Mesenchymal stem cell (in vitro differentiated cells and primary cell): ENCODE measurements at regions not wholly inside any gene's neighbourhood (a gene's known extent, or its start where the extent isn't known, plus 50 kb on each side); places are given as distances from the start of the nearest gene placed in this dataset.

Source experiments
- DNase-seq: peaks from one replicate; pipeline ENCODE4 v3.0.0-alpha.2; 2013
- H2AFZ ChIP-seq: one replicate; pipeline ENCODE4 v1.6.1; 2013; ENCODE audit warnings: low read depth, mild to moderate bottlenecking, control low read depth, inconsistent platforms, low read length, moderate library complexity
- H2AK5ac ChIP-seq: 2 replicates; pipeline ENCODE4 v1.6.1; 2013; ENCODE audit warnings: low read length, moderate library complexity, mild to moderate bottlenecking, inconsistent platforms; ENCODE audit not compliant: severe bottlenecking
- H2BK120ac ChIP-seq: one replicate; pipeline ENCODE4 v1.6.1; 2013; ENCODE audit warnings: low read depth, mild to moderate bottlenecking, inconsistent platforms, low read length, moderate library complexity
- H2BK12ac ChIP-seq, 2 experiments: one replicate each; pipeline ENCODE4 v1.6.1; 2013; ENCODE audit warnings: inconsistent platforms in 2 of 2, low read length in 2 of 2, mild to moderate bottlenecking in 2 of 2, moderate library complexity in 2 of 2, control low read depth in 1 of 2
- H2BK15ac ChIP-seq: one replicate; pipeline ENCODE4 v1.6.1; 2013; ENCODE audit warnings: mild to moderate bottlenecking, low read depth, inconsistent platforms; ENCODE audit not compliant: poor library complexity, severe bottlenecking
- H2BK5ac ChIP-seq: 2 replicates; pipeline ENCODE4 v1.6.1; 2013; ENCODE audit warnings: low read depth, mild to moderate bottlenecking, low read length, control low read depth, inconsistent platforms; ENCODE audit not compliant: poor library complexity, severe bottlenecking
- H3K14ac ChIP-seq, 2 experiments: one replicate each; pipeline ENCODE4 v1.6.1; 2013; ENCODE audit warnings: inconsistent platforms in 2 of 2, low read length in 2 of 2, control low read depth in 1 of 2, mild to moderate bottlenecking in 1 of 2, moderate library complexity in 1 of 2
- H3K18ac ChIP-seq, 2 experiments: one replicate each; pipeline ENCODE4 v1.6.1; 2013; ENCODE audit warnings: inconsistent platforms in 2 of 2, low read length in 2 of 2, control low read depth in 1 of 2, low read depth in 1 of 2, mild to moderate bottlenecking in 1 of 2
- H3K23ac ChIP-seq, 2 experiments: one replicate each; pipeline ENCODE4 v1.6.1; 2013; ENCODE audit warnings: inconsistent platforms in 2 of 2, low read length in 2 of 2, mild to moderate bottlenecking in 2 of 2, moderate library complexity in 2 of 2, control low read depth in 1 of 2
- H3K27ac ChIP-seq: 2 replicates; pipeline ENCODE4 v1.5.1; 2013; ENCODE audit warnings: mild to moderate bottlenecking, moderate library complexity, low read length, control low read depth, inconsistent platforms; ENCODE audit not compliant: poor library complexity, severe bottlenecking
- H3K27me3 ChIP-seq, 2 experiments: 2 replicates each; pipeline versions ENCODE4 v1.6.1 to v1.7.0; 2013; ENCODE audit warnings: low read length in 2 of 2, mild to moderate bottlenecking in 2 of 2, moderate library complexity in 2 of 2, control low read depth in 1 of 2, inconsistent platforms in 1 of 2; ENCODE audit not compliant: control insufficient read depth in 1 of 2, insufficient read depth in 1 of 2
- H3K36me3 ChIP-seq, 2 experiments: 2 replicates each; pipeline versions ENCODE4 v1.6.1 to v1.7.0; 2013; ENCODE audit warnings: low read length in 2 of 2, control low read depth in 1 of 2, inconsistent platforms in 1 of 2, low read depth in 1 of 2, mild to moderate bottlenecking in 1 of 2; ENCODE audit not compliant: insufficient read depth in 2 of 2, control insufficient read depth in 1 of 2
- H3K4ac ChIP-seq, 2 experiments: one replicate each; pipeline ENCODE4 v1.6.1; 2013; ENCODE audit warnings: inconsistent platforms in 2 of 2, low read length in 2 of 2, mild to moderate bottlenecking in 2 of 2, moderate library complexity in 2 of 2, control low read depth in 1 of 2, low read depth in 1 of 2
- H3K4me1 ChIP-seq: 2 replicates; pipeline ENCODE4 v1.6.1; 2013; ENCODE audit warnings: low read depth, low read length, control low read depth; ENCODE audit not compliant: control insufficient read depth, insufficient read depth
- H3K4me2 ChIP-seq: 2 replicates; pipeline ENCODE4 v1.6.1; 2013; ENCODE audit warnings: low read length, mild to moderate bottlenecking, inconsistent platforms; ENCODE audit not compliant: poor library complexity, severe bottlenecking
- H3K4me3 ChIP-seq, 2 experiments: 2 replicates each; pipeline versions ENCODE4 v1.5.1 to v1.7.0; 2013; ENCODE audit warnings: low read length in 2 of 2, mild to moderate bottlenecking in 2 of 2, control low read depth in 1 of 2, low read depth in 1 of 2; ENCODE audit not compliant: insufficient read depth in 1 of 2
- H3K79me1 ChIP-seq: replicated peaks from 2 replicates; pipeline ENCODE4 v1.6.1; 2013; ENCODE audit warnings: mild to moderate bottlenecking, control low read depth, low read length, inconsistent platforms; ENCODE audit not compliant: poor library complexity, severe bottlenecking
- H3K9ac ChIP-seq: 2 replicates; pipeline ENCODE4 v1.7.0; 2013; ENCODE audit warnings: mild to moderate bottlenecking, low read length, moderate library complexity
- H3K9me3 ChIP-seq: 2 replicates; pipeline ENCODE4 v1.7.0; 2013; ENCODE audit warnings: mild to moderate bottlenecking, low read length; ENCODE audit not compliant: control insufficient read depth
- H4K8ac ChIP-seq: one replicate; pipeline ENCODE4 v1.6.1; 2013; ENCODE audit warnings: inconsistent platforms, mild to moderate bottlenecking, low read length, moderate library complexity
- H4K91ac ChIP-seq: one replicate; pipeline ENCODE4 v1.6.1; 2013; ENCODE audit warnings: mild to moderate bottlenecking, low read length, inconsistent platforms
- WGBS: methylation state at CpG from one replicate; pipeline ENCODE4 v1.1.7; 2013; ENCODE audit warnings: mixed read lengths; 5-methylcytosine and 5-hydroxymethylcytosine counted together

GRCh38 chr6:148146717-148147462 is 195.7 kb upstream of the SASH1 start:
- H2BK15ac ChIP-seq = no peak overlapping the region
- no peaks in the 10 kb centered on the region for H3K4me1 ChIP-seq
- H4K91ac ChIP-seq = no peak overlapping the region
- H2BK120ac ChIP-seq = no peak overlapping the region
- DNase-seq = no peak
- H3K23ac ChIP-seq = no peak overlapping the region
- H2AFZ ChIP-seq = no peak overlapping the region
- H3K4me2 ChIP-seq = no peak overlapping the region
- no peak overlapping the region for H2BK12ac ChIP-seq
- no peak overlapping the region for H2AK5ac ChIP-seq
- no peaks in the 10 kb centered on the region for H3K79me1 ChIP-seq
- H3K9me3 ChIP-seq = no peaks in the 10 kb centered on the region
- H3K4ac ChIP-seq = no peak overlapping the region
- H3K27ac ChIP-seq = no peak overlapping the region
- H3K27me3 ChIP-seq = peaks cover 0 to 2% of the 10 kb centered on the region in 2 experiments
- H3K18ac ChIP-seq = no peak overlapping the region
- H3K9ac ChIP-seq = no peak overlapping the region
- H3K36me3 ChIP-seq = no peaks in the 10 kb centered on the region
- H3K4me3 ChIP-seq = no peak overlapping the region
- H4K8ac ChIP-seq = no peak overlapping the region
- H2BK5ac ChIP-seq = no peak overlapping the region
- 67% methylated on average over 12 of the region's 12 CpGs for WGBS
- no peak overlapping the region for H3K14ac ChIP-seq

- H3K23ac ChIP-seq = no peak overlapping the region
- no peaks in the 10 kb centered on the region for H3K9me3 ChIP-seq
- no peaks in the 10 kb centered on the region for H3K4me1 ChIP-seq
- no peaks in the 10 kb centered on the region for H3K79me1 ChIP-seq
- 88% methylated on average over 2 of the region's 3 CpGs for WGBS
- H3K27ac ChIP-seq = no peak overlapping the region
- H2BK15ac ChIP-seq = no peak overlapping the region
- no peak overlapping the region for H3K9ac ChIP-seq
- peaks cover 0 to 8% of the 10 kb centered on the region in 2 experiments for H3K27me3 ChIP-seq
- no peak overlapping the region for H2BK120ac ChIP-seq
- H3K4me2 ChIP-seq = no peak overlapping the region
- H3K4ac ChIP-seq = no peak overlapping the region
- no peak overlapping the region for H3K14ac ChIP-seq
- H4K8ac ChIP-seq = no peak overlapping the region
- no peak overlapping the region for H2BK12ac ChIP-seq
- H3K4me3 ChIP-seq = no peak overlapping the region
- H3K36me3 ChIP-seq = no peaks in the 10 kb centered on the region
- H2AFZ ChIP-seq = no peak overlapping the region
- DNase-seq = no peak
- H2BK5ac ChIP-seq = no peak overlapping the region
- no peak overlapping the region for H3K18ac ChIP-seq
- H4K91ac ChIP-seq = no peak overlapping the region
- H2AK5ac ChIP-seq = no peak overlapping the region
Measured at GRCh38 chr6:148147463-148147830, 195.2 kb upstream of the SASH1 start.

GRCh38 chr6:148151896-148152643 is 190.6 kb upstream of the SASH1 start:
- Histone ChIP-seq H3K9ac (no peak overlapping the region), H3K4ac (no peak overlapping the region), H3K27ac (no peak overlapping the region), H3K14ac (no peak overlapping the region), H2BK15ac (no peak overlapping the region), H2BK120ac (no peak overlapping the region), H3K18ac (no peak overlapping the region), H4K8ac (no peak overlapping the region), H2BK12ac (no peak overlapping the region), H2AFZ (no peak overlapping the region), H3K4me2 (no peak overlapping the region), H3K79me1 (no peaks in the 10 kb centered on the region), H4K91ac (no peak overlapping the region), H3K23ac (no peak overlapping the region), H3K36me3 (no peaks in the 10 kb centered on the region), H3K27me3 (peaks cover 0 to 27% of the 10 kb centered on the region in 2 experiments), H3K4me1 (no peaks in the 10 kb centered on the region), H2AK5ac (no peak overlapping the region), H3K9me3 (no peaks in the 10 kb centered on the region), H2BK5ac (no peak overlapping the region), H3K4me3 (no peak overlapping the region)
- 97% methylated on average over 6 of the region's 6 CpGs for WGBS
- no peak for DNase-seq

- Histone ChIP-seq H4K8ac (no peak overlapping the region), H3K27ac (no peak overlapping the region), H3K36me3 (no peaks in the 10 kb centered on the region), H2AFZ (no peak overlapping the region), H3K79me1 (no peaks in the 10 kb centered on the region), H3K4me3 (no peak overlapping the region), H2BK12ac (no peak overlapping the region), H4K91ac (no peak overlapping the region), H3K4me1 (no peaks in the 10 kb centered on the region), H3K4ac (no peak overlapping the region), H2AK5ac (no peak overlapping the region), H2BK120ac (no peak overlapping the region), H3K14ac (no peak overlapping the region), H3K9ac (no peak overlapping the region), H3K18ac (no peak overlapping the region), H3K9me3 (no peaks in the 10 kb centered on the region), H3K27me3 (peaks cover 0 to 27% of the 10 kb centered on the region in 2 experiments), H3K4me2 (no peak overlapping the region), H3K23ac (no peak overlapping the region), H2BK15ac (no peak overlapping the region), H2BK5ac (no peak overlapping the region)
- no peak for DNase-seq
Measured at GRCh38 chr6:148154668-148155067, 188.0 kb upstream of the SASH1 start.
